DND-41 (cell line): ENCODE measurements at regions not wholly inside any gene's neighbourhood (a gene's known extent, or its start where the extent isn't known, plus 50 kb on each side); places are given as distances from the start of the nearest gene placed in this dataset.

Source experiments
- ATAC-seq: fragments of 200-7000 bp; cut with Tn5 transposase; 3 replicates; pipeline ENCODE4 v1.9.1; 2021; ENCODE audit warnings: low read depth; ENCODE audit not compliant: insufficient read depth
- DNase-seq: peaks from one replicate; pipeline ENCODE4 v3.0.0-alpha.2; 2020
- H2AFZ ChIP-seq: 2 replicates; pipeline ENCODE4 v1.6.0; 2012; ENCODE audit warnings: low read depth, low read length
- H3K27ac ChIP-seq: 2 replicates; pipeline ENCODE4 v1.5.1; 2012; ENCODE audit warnings: low read length, inconsistent platforms
- H3K27me3 ChIP-seq: fragments of 200-600 bp; sonication (generic); 2 replicates; pipeline ENCODE4 v1.6.0; 2012; ENCODE audit warnings: low read length, mild to moderate bottlenecking, inconsistent platforms; ENCODE audit not compliant: insufficient read depth, poor library complexity
- H3K36me3 ChIP-seq: 2 replicates; pipeline ENCODE4 v1.5.1; 2012; ENCODE audit warnings: low read length, inconsistent platforms; ENCODE audit not compliant: insufficient read depth
- H3K4me1 ChIP-seq: 2 replicates; pipeline ENCODE4 v1.5.1; 2012; ENCODE audit warnings: mild to moderate bottlenecking, low read length; ENCODE audit not compliant: insufficient read depth
- H3K4me2 ChIP-seq: 2 replicates; pipeline ENCODE4 v1.6.0; 2012; ENCODE audit warnings: mild to moderate bottlenecking, moderate library complexity, low read length, inconsistent platforms; ENCODE audit not compliant: insufficient read depth
- H3K4me3 ChIP-seq, 2 experiments: fragments of 200-600 bp in 1 of 2; shearing (Covaris generic) in 1 of 2; 2 replicates each; pipeline ENCODE4 v1.5.1; 2012 to 2016; ENCODE audit warnings: inconsistent platforms in 2 of 2, low read length in 2 of 2, mild to moderate bottlenecking in 2 of 2, low read depth in 1 of 2, moderate library complexity in 1 of 2
- H3K79me2 ChIP-seq: 2 replicates; pipeline ENCODE4 v1.6.0; 2012; ENCODE audit warnings: low read length, inconsistent platforms; ENCODE audit not compliant: insufficient read depth
- H3K9ac ChIP-seq: 2 replicates; pipeline ENCODE4 v1.6.0; 2012; ENCODE audit warnings: low read depth, mild to moderate bottlenecking, inconsistent platforms, low read length, moderate library complexity
- H3K9me3 ChIP-seq: 2 replicates; pipeline ENCODE4 v1.5.1; 2012; ENCODE audit warnings: low read length, moderate library complexity, mild to moderate bottlenecking, inconsistent platforms; ENCODE audit not compliant: insufficient read depth, severe bottlenecking
- H4K20me1 ChIP-seq: 2 replicates; pipeline ENCODE4 v1.6.0; 2012; ENCODE audit warnings: low read length; ENCODE audit not compliant: insufficient read depth
- EZH2 ChIP-seq: IDR thresholded peaks from 3 replicates; pipeline ENCODE4 v1.6.1; 2012; ENCODE audit warnings: borderline replicate concordance, low read depth, mild to moderate bottlenecking, moderate library complexity, low read length, inconsistent platforms; ENCODE audit not compliant: severe bottlenecking
- TF ChIP-seq, protein P1 (sequence below): IDR thresholded peaks from 2 replicates; pipeline ENCODE4 v1.5.1; 2012; ENCODE audit warnings: borderline replicate concordance, low read length, moderate library complexity, mild to moderate bottlenecking; ENCODE audit not compliant: poor library complexity, severe bottlenecking; ENCODE audit errors: extremely low read depth

- DNase-seq (no peak), ATAC-seq (no peak)
- no peaks in the 10 kb centered on the region for H3K27me3 ChIP-seq
- H3K4me3 ChIP-seq = no peak overlapping the region
- H3K27ac ChIP-seq = no peak overlapping the region
- no peak overlapping the region for H2AFZ ChIP-seq
- H3K79me2 ChIP-seq = no peaks in the 10 kb centered on the region
- H3K36me3 ChIP-seq = no peaks in the 10 kb centered on the region
- no peaks in the 10 kb centered on the region for H4K20me1 ChIP-seq
- H3K9ac ChIP-seq = no peak overlapping the region
- no peak overlapping the region for H3K4me2 ChIP-seq
- TF ChIP-seq, protein P1, sequence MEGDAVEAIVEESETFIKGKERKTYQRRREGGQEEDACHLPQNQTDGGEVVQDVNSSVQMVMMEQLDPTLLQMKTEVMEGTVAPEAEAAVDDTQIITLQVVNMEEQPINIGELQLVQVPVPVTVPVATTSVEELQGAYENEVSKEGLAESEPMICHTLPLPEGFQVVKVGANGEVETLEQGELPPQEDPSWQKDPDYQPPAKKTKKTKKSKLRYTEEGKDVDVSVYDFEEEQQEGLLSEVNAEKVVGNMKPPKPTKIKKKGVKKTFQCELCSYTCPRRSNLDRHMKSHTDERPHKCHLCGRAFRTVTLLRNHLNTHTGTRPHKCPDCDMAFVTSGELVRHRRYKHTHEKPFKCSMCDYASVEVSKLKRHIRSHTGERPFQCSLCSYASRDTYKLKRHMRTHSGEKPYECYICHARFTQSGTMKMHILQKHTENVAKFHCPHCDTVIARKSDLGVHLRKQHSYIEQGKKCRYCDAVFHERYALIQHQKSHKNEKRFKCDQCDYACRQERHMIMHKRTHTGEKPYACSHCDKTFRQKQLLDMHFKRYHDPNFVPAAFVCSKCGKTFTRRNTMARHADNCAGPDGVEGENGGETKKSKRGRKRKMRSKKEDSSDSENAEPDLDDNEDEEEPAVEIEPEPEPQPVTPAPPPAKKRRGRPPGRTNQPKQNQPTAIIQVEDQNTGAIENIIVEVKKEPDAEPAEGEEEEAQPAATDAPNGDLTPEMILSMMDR = no peak
- no peak for TF ChIP-seq EZH2
- no peaks in the 10 kb centered on the region for H3K9me3 ChIP-seq
- H3K4me1 ChIP-seq = 0 out of 2 replicates have a peak, but pooled peaks cover 3% of the 10 kb centered on the region
Measured at GRCh38 chr2:45211636-45212035, 202.4 kb upstream of the SIX2 start.

DNA sequence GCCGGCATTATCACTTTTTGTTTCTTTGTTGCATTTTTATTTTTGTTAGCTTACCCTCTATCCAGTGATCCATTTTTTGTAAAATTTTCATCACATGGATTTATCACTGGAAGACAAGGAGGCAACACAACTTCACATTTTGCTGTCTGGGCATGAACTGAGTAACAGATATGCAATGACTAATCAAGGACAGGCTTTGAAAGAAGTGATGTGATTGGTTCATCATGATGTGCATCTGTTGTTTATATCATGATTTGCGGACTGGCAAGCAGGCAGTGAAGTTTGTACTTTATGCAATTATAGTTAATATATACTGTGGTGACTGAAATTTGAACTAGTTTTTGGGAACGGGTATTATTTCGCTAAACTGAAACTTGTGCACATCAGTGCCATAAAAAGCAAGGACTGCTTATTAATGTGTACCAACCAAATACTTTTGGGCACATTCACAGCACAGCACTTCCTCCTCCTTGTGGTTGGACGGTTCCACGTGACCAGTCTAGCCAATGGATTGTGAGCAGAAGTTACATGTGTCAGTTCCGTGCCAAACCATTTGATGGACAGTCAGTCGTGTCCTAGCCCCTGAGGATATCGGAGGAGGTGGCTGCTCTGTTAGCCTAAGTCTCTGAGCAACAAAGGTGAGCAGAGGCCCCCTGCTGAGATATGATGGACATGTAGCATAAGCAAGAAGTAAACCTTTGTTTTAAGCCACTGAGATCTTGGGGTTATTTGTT, 201.4 kb upstream of the SIX2 start:
- no peak for ATAC-seq
- Histone ChIP-seq H2AFZ (no peak overlapping the region), H3K79me2 (no peaks in the 10 kb centered on the region), H3K27me3 (no peaks in the 10 kb centered on the region), H3K4me3 (no peak overlapping the region), H3K9me3 (no peaks in the 10 kb centered on the region), H3K4me2 (no peak overlapping the region), H3K4me1 (0 out of 2 replicates have a peak, but pooled peaks cover 3% of the 10 kb centered on the region), H3K36me3 (no peaks in the 10 kb centered on the region), H3K27ac (no peak overlapping the region), H4K20me1 (no peaks in the 10 kb centered on the region), H3K9ac (no peak overlapping the region)
- TF ChIP-seq, protein P1 = no peak
- TF ChIP-seq EZH2 = no peak
- DNase-seq = no peak

DNA sequence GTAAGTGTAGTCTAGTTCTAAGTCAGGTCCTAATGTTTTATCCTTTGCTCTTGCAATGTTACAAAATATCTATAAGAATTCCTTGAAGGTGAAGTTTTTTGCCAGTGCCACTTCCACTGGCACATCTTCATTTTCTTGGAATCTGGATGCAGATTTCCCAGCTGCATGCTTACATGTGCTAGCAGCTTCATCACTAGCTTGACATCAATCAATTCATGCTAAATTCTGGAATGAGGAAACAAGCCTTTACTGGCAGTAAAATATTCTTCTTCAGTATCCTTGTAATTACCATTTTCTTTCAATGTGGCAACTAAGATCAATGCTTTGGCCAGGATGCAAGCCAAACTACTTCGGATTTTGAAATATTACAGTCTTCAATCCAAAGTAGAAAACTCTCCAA, 200.6 kb upstream of the SIX2 start:
- Histone ChIP-seq H3K4me2 (no peak overlapping the region), H3K9ac (no peak overlapping the region), H3K4me3 (no peak overlapping the region), H3K27me3 (no peaks in the 10 kb centered on the region), H2AFZ (no peak overlapping the region), H3K9me3 (no peaks in the 10 kb centered on the region), H3K79me2 (no peaks in the 10 kb centered on the region), H4K20me1 (no peaks in the 10 kb centered on the region), H3K36me3 (no peaks in the 10 kb centered on the region), H3K4me1 (0 out of 2 replicates have a peak, but pooled peaks cover 3% of the 10 kb centered on the region), H3K27ac (no peak overlapping the region)
- no peak for ATAC-seq
- no peak for DNase-seq
- TF ChIP-seq, protein P1 = no peak
- TF ChIP-seq EZH2 = no peak

DNA sequence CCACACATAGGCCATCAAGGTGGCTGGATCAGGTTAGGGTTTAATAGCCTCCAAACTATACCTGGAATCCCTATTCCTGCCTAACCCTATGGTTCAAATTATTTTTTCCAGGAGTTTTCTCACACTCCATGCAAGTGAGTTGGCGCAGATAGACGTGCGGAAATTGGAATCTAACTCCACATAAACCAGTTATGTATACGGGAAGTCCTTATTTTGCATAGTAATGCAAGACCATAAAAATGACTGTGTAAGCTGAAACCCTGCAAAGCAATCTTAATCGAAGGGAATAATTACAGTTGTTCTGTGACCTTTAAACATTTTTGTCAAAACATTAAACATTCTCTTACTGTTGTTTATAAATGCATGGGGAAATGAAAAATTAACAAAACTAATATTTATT, 200.1 kb upstream of the SIX2 start:
- 0 out of 2 replicates have a peak, but pooled peaks cover 3% of the 10 kb centered on the region for H3K4me1 ChIP-seq
- H3K36me3 ChIP-seq = no peaks in the 10 kb centered on the region
- no peak for DNase-seq
- no peaks in the 10 kb centered on the region for H3K27me3 ChIP-seq
- no peak for ATAC-seq
- H3K4me3 ChIP-seq = no peak overlapping the region
- H3K27ac ChIP-seq = no peak overlapping the region
- TF ChIP-seq EZH2 = no peak
- TF ChIP-seq, protein P1 = no peak
- no peak overlapping the region for H3K4me2 ChIP-seq
- no peaks in the 10 kb centered on the region for H3K79me2 ChIP-seq
- no peaks in the 10 kb centered on the region for H4K20me1 ChIP-seq
- no peak overlapping the region for H2AFZ ChIP-seq
- no peaks in the 10 kb centered on the region for H3K9me3 ChIP-seq
- no peak overlapping the region for H3K9ac ChIP-seq
